Right cardiac atrium (tissue), 5 donors: ENCODE measurements at regions not wholly inside any gene's neighbourhood (a gene's known extent, or its start where the extent isn't known, plus 50 kb on each side); places are given as distances from the start of the nearest gene placed in this dataset.

ENCODE experiments used
- ATAC-seq, 2 donors: fragments of 200-7000 bp; cut with Tn5 transposase; one replicate each; pipeline versions ENCODE4 v1.8.0 to v1.9.1; 2020; ENCODE audit warnings: moderate library complexity in 2 of 2, mild to moderate bottlenecking in 1 of 2
- DNase-seq, 3 donors: peaks; one replicate each; pipeline ENCODE4 v3.0.0-alpha.2; 2020
- H3K27ac ChIP-seq: one replicate; pipeline ENCODE4 v1.5.1; 2013; ENCODE audit warnings: mild to moderate bottlenecking, low read length, control low read depth, moderate library complexity
- H3K27me3 ChIP-seq: one replicate; pipeline ENCODE4 v1.6.1; 2013; ENCODE audit not compliant: control insufficient read depth, insufficient read depth
- H3K4me1 ChIP-seq: one replicate; pipeline ENCODE4 v1.6.1; 2013; ENCODE audit warnings: low read length; ENCODE audit not compliant: control insufficient read depth, insufficient read depth
- H3K4me3 ChIP-seq: one replicate; pipeline ENCODE4 v1.5.1; 2013; ENCODE audit warnings: low read length, control low read depth
- H3K9me3 ChIP-seq: one replicate; pipeline ENCODE4 v1.6.1; 2013; ENCODE audit warnings: low read length; ENCODE audit not compliant: control insufficient read depth
- whole genome bisulfite sequencing: extraction: QIAGEN DNeasy Blood & Tissue Kit; methylation state at CpG from one replicate; pipeline ENCODE4 v1.1.7; 2013; 5-methylcytosine and 5-hydroxymethylcytosine counted together
- intact Hi-C, 4 donors: fragments of 100-400 bp; cut with DNase I; formaldehyde crosslinking; loops; one replicate each; pipeline versions ENCODE4 v1.11.0 to v1.14.0; 2022 to 2023
- donor health status: healthy with polysubstance abuse.
- donor health status: DM: no; HTN: yes; CAD: no.
- donor health status: DM: no; HTN: no; CAD: no.
- donor health status: DM: no; HTN: yes; CAD: no; lungs with severe emphysema.
- donor health status: DM: yes; HTN: yes; CAD: no.

DNA sequence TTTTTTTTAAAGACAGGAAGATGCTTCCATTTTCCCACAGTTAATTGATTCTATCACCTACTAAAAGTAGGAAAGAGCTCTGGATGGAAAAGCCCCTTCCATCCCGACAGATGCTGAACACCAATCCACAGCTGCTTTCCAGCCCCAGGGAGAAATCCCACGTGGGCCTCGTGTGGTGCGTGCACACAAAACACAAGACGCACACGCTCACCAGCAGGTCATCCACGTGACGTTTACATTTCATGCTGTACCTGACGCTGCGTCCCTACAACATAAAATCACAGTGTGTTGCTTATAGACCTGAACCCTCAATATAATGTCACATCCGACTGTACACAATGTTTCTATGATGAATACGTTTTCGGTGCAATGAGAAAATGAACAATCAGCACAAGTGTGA is 50.2 kb upstream of the DACT2 start:
- ATAC-seq = no peak
- Histone ChIP-seq H3K4me1 (no peaks in the 10 kb centered on the region), H3K27me3 (no peaks in the 10 kb centered on the region), H3K4me3 (no peak overlapping the region), H3K27ac (no peak overlapping the region), H3K9me3 (no peaks in the 10 kb centered on the region)
- peak in 1 of 3 donors; percentile 14 for DNase-seq
- WGBS = 85% methylated on average over 13 of the region's 13 CpGs
- intact Hi-C loops = loop anchor here (2.0 to 5.0 kb wide), 3 partner anchors 513 to 518 kb away; no protein-coding TSS in a partner anchor

DNA sequence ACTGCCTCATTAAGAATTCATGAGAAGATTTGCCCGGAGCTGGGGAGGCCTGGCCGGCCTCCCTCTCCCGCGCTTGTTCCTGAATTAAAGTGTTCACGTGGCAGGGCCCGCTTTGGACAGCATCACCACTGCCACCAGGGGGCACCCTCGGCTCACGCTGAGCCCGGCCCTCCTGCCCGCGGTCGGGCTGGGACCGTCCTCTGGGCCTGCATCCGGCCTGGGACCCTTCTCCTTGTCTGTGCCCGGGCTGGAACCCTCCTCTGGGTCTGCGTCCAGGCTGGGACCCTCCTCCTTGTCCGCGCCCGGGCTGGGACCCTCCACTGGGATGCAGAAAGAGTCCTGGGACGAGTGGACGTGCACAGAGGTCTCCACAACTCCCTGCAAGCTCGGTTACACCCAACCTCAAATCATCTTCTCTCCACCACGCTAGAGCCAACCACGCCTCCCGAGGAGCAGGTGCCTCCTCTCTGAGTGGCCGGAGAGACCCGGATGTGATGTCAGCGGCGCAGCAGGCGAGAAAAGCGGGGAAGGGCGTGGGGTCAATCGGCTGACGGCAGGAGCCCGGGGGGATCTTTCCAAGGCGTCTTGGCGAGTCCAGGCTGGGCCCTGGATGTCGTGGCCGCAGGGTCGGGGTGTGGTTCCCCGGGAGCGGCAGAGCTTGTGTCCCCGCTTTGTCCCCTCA is 50.9 kb upstream of the DACT2 start:
- DNase-seq (peak; percentile 72 to 92 (median 89)), ATAC-seq (peak; percentile 82 to 85)
- no peaks in the 10 kb centered on the region for H3K4me1 ChIP-seq
- WGBS = 52% methylated on average over 43 of the region's 43 CpGs
- no peak overlapping the region for H3K27ac ChIP-seq
- no peaks in the 10 kb centered on the region for H3K9me3 ChIP-seq
- H3K4me3 ChIP-seq = no peak overlapping the region
- H3K27me3 ChIP-seq = no peaks in the 10 kb centered on the region
- intact Hi-C loops = loop anchor here (2.0 to 5.0 kb wide), 3 partner anchors 512 to 517 kb away; no protein-coding TSS in a partner anchor

DNA sequence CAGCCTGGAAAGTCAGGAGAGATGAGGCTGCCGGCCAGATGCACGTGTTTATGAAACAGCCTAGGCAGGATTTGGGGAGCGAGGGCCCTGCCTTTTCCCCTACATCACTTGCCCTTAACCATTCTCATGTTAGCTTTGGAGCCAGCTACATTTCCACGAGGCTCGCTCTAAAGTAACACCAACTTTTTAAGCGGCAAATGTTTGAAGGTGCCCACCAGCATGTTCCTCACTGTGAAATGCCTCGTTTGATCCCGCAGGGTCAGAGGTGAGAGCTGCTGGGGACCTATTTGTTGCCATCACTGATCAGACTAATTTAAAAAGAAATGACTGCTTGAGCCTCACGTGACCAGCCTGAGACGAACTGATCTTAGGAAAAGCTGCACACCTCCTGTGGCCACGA is 51.6 kb upstream of the DACT2 start:
- Histone ChIP-seq H3K9me3 (no peaks in the 10 kb centered on the region), H3K4me1 (no peaks in the 10 kb centered on the region), H3K27ac (no peak overlapping the region), H3K27me3 (no peaks in the 10 kb centered on the region), H3K4me3 (no peak overlapping the region)
- ATAC-seq (no peak), DNase-seq (peak in 1 of 3 donors; percentile 9)
- intact Hi-C loops = loop anchor here (2.0 to 5.0 kb wide), 3 partner anchors 511 to 516 kb away; no protein-coding TSS in a partner anchor
- WGBS = 88% methylated on average over 11 of the region's 11 CpGs

DNA sequence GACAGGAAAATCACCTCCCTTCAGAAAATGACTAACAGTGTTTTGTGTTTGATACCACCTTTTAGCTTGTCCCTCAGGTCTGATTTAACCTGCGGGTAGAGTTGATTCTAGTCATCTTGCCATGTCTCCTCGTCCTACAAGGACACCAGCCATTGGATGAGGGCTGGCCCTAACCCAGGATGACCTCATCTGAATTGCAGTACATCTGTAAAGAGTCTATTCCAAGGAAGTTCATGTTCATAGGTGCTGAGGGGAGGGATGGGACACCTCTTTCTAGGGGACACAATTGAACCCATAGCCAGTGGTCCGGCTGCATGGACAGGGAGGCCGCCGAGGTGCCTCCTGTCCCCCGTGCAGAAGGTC is 52.0 kb upstream of the DACT2 start:
- no peak overlapping the region for H3K4me3 ChIP-seq
- no peaks in the 10 kb centered on the region for H3K27me3 ChIP-seq
- WGBS = 88% methylated on average over 6 of the region's 6 CpGs
- H3K4me1 ChIP-seq = no peaks in the 10 kb centered on the region
- ATAC-seq = no peak
- no peaks in the 10 kb centered on the region for H3K9me3 ChIP-seq
- H3K27ac ChIP-seq = no peak overlapping the region
- no peak for DNase-seq
- intact Hi-C loops = loop anchor here (2.0 to 5.0 kb wide), 3 partner anchors 511 to 516 kb away; no protein-coding TSS in a partner anchor

DNA sequence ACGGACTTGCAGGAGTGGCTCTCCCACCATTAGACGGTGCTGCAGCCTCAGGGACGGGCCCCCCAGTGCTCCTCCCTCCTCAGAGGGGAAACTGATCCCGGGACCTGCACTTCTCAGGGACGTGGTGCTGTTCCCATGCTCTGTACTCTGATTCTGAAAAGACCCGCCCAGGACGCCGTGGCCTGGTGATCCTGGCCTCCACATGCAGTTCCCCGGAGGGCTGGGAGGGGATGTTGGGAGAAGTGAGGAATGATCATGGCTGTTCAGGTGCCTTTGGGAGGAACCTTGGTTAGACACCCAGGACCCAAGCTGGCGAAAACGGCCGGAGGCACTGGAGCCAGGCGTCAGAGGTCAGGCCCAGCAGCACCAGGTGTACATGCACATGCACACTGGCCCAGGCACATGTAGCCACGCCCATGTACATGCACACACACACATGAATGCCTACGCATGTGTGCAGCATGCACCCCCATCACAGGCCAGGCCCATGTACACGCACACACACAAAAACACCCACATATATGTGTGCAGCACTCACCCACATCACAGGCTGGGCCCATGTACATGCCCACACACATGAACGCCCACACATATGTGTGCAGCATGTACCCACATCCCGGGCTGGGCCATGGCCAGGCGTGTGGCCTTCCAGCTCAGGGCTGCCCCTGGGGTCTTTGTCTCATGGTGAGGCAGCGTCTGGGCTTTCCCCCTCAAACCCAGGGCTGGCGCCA is 52.6 kb upstream of the DACT2 start:
- ATAC-seq = no peak
- WGBS = 93% methylated on average over 21 of the region's 21 CpGs
- Histone ChIP-seq H3K27me3 (no peaks in the 10 kb centered on the region), H3K4me1 (peaks cover under 1% of the 10 kb centered on the region), H3K9me3 (no peaks in the 10 kb centered on the region), H3K27ac (no peak overlapping the region), H3K4me3 (no peak overlapping the region)
- peak in 1 of 3 donors; percentile 36 for DNase-seq
- intact Hi-C loops = loop anchor here (2.0 to 5.0 kb wide), 3 partner anchors 510 to 515 kb away; no protein-coding TSS in a partner anchor

DNA sequence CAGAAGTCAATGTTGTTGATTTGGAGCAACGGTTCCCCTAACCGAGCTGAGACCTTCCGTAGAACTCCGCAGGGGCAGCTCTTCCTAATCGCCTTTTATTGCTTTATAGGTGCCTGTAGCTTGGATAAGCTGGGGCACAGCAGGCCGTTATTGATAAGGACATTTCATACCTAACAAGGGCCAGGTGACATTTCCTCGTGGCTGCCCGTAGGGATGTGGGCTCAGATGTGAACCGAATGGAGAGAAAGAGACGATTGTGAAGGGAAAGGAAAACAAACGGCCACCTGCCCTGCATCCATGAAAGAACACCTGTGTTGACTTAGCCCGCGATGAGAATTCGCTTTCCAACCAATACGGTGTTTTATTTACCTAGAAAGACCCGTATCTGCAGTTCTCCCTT is 53.3 kb upstream of the DACT2 start:
- Histone ChIP-seq H3K27me3 (no peaks in the 10 kb centered on the region), H3K4me3 (no peak overlapping the region), H3K9me3 (no peaks in the 10 kb centered on the region), H3K4me1 (peaks cover 4% of the 10 kb centered on the region), H3K27ac (no peak overlapping the region)
- intact Hi-C loops = loop anchor here in 2 of 4 donors (5.0 kb wide), 2 partner anchors 509 to 514 kb away; no protein-coding TSS in a partner anchor
- ATAC-seq (no peak), DNase-seq (no peak)
- WGBS = 86% methylated on average over 16 of the region's 16 CpGs

DNA sequence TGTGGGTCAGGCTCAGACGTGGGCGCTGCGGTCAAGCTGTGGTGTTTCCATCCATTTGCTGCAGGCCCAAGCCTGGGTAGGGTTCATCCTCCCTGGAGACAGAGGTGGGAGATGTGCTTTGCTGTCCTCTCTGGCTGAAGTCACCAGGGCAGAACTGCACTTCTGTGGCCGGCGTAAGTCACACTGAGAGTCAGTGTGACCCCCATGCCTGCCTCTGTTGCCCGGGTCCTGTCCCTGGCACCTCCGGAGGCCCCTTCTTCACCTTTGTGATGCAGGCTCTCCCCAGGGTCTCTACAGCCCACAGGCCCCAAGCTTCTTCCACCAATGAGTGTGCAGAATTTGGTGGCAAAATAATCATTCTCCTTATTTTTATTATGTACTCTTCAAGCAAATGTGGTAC is 53.8 kb upstream of the DACT2 start:
- 91% methylated on average over 7 of the region's 7 CpGs for WGBS
- DNase-seq = peak in 1 of 3 donors; percentile 23
- H3K27me3 ChIP-seq = no peaks in the 10 kb centered on the region
- no peak overlapping the region for H3K4me3 ChIP-seq
- H3K4me1 ChIP-seq = peaks cover 4% of the 10 kb centered on the region
- H3K27ac ChIP-seq = no peak overlapping the region
- H3K9me3 ChIP-seq = no peaks in the 10 kb centered on the region
- ATAC-seq = no peak
- intact Hi-C loops = loop anchor here in 2 of 4 donors (5.0 kb wide), 2 partner anchors 509 to 514 kb away; no protein-coding TSS in a partner anchor

DNA sequence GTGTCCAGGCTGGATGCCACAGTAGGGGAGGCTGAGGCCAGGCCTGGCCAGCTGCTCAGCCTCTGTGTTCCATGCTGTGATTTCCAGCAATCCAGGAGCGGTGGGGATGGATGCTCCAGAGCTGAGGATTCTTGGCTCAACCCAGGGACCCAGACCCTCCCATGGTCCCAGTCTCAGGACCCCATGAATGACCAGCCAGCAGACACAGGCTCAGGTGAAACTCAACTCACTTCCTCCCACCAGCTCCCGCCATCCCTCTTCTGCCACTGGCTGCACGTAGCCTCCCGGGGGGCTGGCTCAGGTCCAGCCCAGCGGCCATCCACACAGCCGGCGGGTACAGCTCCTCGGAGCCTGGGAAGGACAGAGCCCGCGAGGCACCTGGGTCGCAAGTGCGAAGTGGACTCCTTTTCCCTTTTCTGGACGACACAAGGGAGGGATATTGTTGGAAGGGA is 54.5 kb upstream of the DACT2 start:
- DNase-seq = peak in 1 of 3 donors; percentile 33
- Histone ChIP-seq H3K27me3 (no peaks in the 10 kb centered on the region), H3K4me1 (peaks cover 4% of the 10 kb centered on the region), H3K4me3 (no peak overlapping the region), H3K9me3 (no peaks in the 10 kb centered on the region), H3K27ac (no peak overlapping the region)
- intact Hi-C loops = loop anchor here in 2 of 4 donors (5.0 kb wide), 2 partner anchors 508 to 513 kb away; no protein-coding TSS in a partner anchor
- ATAC-seq = no peak
- 81% methylated on average over 13 of the region's 13 CpGs for WGBS

DNA sequence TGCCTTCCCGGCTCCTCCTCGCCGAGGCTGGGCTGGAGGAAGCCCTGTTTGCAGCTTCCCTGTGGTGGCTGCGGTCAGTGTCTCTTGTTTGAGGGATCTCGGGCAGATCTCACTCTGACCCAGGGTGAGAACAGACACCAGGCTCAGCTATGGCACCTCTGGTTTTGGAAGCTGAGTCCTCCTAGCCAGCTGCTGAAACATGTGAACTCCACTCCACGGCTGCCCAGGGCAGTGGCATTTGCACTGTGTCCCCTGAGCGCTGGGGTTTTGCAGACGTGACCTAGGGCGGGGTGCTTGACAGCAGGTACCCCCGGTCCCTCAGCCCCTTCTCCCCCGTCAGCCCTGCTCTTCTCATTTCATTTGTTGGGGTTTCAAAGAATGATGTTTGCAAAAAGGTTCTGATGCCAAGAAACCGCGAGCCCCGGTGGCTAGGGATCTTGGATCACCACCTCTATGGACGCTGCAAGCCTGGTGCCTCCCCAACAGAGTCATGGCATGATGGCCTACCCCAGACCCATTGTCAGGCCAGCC is 55.0 kb upstream of the DACT2 start:
- no peak overlapping the region for H3K27ac ChIP-seq
- DNase-seq (peak in 1 of 3 donors; percentile 31), ATAC-seq (no peak)
- 91% methylated on average over 15 of the region's 15 CpGs for WGBS
- peaks cover 4% of the 10 kb centered on the region for H3K4me1 ChIP-seq
- no peaks in the 10 kb centered on the region for H3K9me3 ChIP-seq
- H3K27me3 ChIP-seq = no peaks in the 10 kb centered on the region
- no peak overlapping the region for H3K4me3 ChIP-seq
- intact Hi-C loops = loop anchor here in 2 of 4 donors (5.0 kb wide), 2 partner anchors 508 to 513 kb away; no protein-coding TSS in a partner anchor

DNA sequence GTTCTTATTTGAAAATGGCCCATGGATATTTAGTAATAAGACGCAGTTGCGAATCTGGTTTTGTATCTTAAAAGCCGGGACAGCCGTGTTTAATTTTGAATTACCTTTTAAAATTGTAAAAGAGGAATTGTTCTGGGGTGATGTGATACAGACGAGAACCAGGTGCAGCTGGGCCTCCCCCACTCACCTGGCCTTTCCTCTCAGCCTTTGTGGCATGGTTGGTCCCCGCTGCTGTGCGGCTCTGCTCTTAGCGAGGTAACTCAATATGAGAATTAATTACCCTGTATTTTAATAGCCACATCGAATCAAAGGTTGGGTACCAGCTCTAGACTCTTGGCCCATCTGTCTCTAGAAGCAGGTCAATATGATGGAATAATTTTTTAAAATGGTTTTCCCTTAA is 56.5 kb upstream of the DACT2 start:
- Histone ChIP-seq H3K9me3 (no peaks in the 10 kb centered on the region), H3K4me1 (peaks cover 4% of the 10 kb centered on the region), H3K27ac (no peak overlapping the region), H3K27me3 (no peaks in the 10 kb centered on the region), H3K4me3 (no peak overlapping the region)
- DNase-seq = peak in 1 of 3 donors; percentile 11
- no peak for ATAC-seq
- 93% methylated on average over 9 of the region's 9 CpGs for WGBS
- intact Hi-C loops = no loop called here
